HT1080 (cell line): ENCODE measurements at regions not wholly inside any gene's neighbourhood (a gene's known extent, or its start where the extent isn't known, plus 50 kb on each side); places are given as distances from the start of the nearest gene placed in this dataset.

Source experiments
- DNase-seq: peaks from one replicate; pipeline ENCODE4 v3.0.0-alpha.2; 2015; ENCODE audit warnings: low read depth

DNA sequence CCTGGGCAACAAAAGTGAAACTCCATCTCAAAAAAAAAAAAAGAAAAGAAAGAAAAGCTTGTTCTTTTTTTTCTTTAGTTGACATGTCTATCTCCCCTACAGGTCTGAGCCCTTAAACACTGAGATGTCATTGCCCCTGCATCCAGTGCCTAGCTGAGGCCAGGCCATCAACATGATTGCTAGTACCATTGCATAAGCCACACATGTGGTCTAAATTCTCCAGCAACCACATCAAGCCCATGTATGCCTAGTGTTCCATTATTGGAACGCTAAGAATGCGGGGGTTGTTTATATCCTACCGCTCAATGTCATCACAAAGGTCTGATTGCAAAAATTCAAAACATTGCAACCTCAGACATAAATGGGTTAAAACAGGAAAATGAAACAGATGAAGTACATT lies 62.7 kb downstream of the NPTX2 start:
- DNase-seq, result no peak

DNA sequence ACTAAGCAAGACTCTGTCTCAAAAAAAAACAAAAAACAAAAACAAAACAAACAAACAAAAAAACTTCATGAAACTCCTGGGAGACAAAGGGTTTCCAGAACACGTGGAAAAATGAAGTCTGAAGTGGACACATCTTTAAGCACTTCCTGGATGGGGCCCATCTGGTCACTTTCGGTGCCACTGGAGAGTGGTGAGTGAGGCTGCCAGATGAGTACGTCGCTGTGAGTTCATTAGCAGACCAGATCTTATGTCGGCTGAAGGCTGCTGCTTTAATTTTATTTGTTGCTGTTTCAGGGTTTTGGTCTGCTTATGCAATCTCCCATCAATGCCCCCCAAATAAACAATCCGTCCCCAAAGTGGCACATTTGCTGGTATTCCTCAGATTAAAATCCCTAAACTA lies 64.4 kb downstream of the NPTX2 start:
- no peak for DNase-seq

DNA sequence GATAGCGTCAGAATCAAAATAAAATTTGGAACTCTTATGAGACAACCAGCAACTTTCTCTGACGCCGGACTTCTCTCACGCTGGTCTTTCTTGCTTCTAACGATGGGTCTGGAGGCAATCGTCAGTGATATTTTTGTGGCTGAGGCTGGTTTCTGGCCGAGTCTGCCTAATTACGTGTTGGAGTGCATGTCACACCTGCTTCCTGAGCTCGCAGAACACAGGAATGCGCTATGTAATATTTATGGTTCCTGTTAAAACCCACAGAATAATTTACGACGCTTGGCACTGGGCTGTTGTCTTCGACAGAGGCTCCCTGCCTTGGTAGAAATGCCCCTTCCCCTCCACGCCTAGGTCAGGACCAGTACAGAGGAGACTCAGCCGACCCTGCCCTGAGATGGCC lies 64.9 kb downstream of the NPTX2 start:
- no peak for DNase-seq

DNA sequence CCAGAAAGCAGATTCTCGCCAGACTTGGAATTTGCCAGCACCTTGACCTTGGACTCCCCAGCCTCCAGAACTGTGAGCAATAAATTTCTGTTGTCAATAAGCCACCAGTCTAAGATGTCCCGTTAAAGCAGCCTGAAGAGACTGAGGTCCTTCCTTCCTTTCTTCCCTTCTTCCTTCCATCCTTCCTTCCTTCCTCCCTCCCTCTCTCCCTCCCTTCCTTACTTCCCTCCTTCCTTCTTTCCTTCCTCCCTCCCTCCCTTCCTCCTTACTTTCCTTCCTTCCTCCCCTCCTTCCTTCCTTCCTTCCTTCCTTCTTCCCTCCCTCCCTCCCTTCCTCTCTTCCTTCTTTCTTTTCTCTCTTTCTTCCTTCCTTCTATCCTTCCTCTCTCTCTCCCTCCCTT lies 66.4 kb downstream of the NPTX2 start:
- no peak for DNase-seq

DNA sequence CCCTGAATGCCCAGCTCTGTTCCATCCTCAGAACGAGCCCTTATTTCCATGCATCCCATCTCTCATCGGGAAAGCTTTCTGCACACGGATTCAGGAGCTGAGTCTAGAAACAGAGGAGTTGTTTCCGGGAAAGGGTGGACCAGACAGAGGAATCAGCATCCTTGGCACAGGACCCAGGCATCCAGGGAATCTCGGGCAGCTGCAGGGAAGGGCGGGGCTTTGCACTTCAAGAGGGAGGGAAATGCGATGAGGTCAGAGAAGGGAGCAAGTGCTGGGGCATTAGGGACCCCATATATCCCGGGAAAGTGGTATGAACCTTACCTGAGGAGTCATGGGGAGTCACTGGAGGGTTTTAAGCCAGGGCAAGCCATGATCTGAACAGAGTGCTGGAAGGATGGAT lies 68.5 kb downstream of the NPTX2 start:
- DNase-seq, result no peak

DNA sequence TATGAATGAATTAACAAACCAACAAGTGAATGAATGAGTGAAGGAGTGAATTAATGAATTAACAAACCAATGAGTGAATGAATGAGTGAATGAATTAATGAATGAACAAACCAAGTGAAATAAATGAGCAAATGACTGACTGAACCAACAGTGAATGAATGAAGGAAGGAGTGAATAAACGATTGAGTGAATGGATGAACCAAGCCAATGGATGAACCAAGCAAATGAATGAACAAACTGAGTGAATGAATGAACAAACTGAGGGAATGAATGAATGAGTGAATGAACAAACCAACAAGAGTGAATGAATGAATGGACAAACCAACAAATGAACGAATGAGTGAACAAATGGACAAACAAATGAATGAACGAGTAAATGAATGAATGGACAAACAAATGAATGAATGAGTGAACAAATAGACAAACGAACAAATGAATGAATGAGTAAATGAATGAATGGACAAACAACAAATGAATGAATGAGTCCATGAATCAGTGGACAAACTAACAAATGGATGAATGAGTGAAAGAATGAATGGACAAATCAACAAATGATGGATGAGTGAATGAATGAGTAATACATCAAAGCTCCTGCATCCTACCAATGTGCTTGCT lies 69.5 kb downstream of the NPTX2 start:
- no peak for DNase-seq

DNA sequence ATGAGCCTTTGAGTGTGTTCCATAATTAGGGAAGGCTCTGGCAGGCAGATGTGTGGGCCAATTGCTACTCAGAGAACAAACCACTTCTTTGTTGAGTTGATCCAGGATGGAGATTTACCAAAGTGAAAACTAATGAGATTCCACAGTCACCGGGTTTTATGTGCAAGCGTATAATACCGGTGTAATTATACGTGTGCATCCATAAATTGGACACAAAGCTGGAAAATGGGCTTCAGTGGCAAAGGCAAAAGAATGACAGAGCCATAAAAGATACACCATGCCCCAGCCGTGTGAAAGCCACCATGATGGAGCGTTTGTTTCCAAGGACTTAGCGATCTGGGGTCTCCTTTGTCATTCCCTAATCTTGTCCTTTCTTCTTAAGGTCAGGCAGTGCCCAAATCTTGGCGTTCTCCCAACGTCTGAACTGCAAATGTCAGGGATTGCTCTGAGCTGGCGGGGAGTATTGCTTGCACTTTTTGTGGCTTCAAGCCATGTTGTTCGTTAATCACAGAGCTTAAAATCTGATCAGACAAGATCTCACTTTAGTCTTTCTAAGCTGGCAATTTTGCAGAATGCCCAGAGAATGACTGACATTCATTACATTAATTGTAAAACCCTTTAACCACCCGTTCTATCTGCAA lies 70.1 kb downstream of the NPTX2 start:
- DNase-seq, result no peak

DNA sequence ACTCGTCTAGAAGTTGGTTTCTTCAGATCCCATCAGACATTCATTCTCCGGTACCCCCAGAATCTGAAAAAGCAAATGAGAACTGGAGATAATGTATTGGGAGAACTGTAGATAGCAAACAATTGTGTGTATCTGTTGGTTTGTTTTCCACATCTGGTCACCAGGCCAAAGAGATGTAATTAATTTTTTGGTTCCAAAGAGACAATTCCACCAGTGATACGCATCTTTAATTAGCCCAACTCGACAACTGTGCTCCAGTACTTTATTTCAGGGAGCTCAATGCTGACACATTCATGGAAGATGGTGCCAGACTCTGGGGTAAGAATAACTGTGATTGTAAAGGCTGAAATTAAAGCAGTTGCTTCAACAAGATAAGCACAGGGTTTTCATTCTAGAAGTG lies 74.5 kb downstream of the NPTX2 start:
- no peak for DNase-seq

DNA sequence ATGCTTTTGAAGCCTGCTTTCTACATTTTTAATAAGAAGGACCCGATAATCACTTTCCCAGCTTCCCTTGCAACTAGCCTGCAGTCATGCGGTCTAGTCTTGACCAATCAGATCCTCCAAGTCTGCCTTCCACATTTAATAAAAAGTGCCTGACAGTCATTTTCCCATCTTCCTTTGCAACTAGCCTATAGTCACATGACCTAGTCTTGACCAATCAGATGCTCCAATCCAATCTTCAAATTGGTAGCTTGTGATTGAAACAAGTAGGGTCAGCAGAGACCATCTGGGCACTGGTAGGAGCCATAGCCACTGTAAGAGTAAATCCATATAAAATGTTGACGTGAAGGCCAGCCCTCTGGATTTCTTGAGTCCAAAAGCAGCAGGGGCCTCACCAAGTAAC lies 80.0 kb downstream of the NPTX2 start:
- no peak for DNase-seq

DNA sequence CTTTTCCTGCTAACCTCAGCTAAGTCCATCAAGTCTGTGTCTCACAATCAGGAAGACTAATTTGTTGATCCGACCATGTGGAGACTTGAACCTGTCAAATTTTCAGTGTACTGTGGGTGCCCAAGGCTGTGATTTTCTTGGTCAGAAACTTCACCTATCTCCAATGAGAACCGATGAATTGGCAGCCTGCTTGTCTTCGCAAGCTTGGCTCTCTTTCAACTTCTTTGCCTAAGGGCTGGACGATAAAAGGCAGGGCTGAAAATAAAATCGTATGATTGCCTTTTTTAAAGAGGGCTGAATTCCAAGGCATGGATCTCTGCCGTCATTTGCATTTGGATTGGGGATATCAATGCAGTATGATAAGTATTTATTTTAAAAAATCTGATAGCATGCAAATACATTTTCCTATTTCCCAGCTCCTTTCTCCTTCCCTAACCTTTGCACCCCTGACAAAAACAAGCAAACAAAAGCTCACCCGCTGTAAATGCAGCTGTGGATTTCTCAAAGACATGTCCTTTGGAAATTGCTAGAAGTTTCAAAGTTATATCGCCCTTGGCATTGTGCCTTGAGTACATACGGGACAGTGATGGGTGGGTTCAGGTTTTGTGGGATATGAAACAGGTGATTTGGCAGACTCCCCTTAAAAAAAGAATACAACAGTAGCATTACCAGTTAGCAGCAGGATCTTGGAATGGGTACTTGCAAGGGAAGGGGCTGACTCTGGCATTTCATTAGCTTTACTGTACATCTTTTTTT lies 80.6 kb downstream of the NPTX2 start:
- DNase-seq, result no peak

DNA sequence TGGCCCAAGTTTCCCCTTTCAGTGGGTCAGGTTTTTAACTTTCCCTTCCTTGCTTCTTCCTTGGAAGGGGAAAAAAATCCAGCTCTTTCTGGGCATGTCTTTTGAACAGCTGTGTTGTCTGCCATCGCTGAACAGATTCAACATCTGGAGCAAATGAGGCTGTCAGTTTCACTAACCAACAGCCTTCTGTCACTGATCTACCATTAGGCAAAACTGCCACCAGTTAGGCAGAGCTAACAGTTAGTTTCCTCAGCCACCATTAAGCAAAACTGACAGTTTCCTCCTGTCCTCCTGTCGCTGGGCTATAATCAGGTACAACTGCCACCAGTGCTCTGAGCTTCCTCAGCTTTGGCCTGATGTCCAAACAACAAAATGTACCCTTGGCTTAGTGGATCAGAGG lies 81.9 kb downstream of the NPTX2 start:
- DNase-seq, result no peak

DNA sequence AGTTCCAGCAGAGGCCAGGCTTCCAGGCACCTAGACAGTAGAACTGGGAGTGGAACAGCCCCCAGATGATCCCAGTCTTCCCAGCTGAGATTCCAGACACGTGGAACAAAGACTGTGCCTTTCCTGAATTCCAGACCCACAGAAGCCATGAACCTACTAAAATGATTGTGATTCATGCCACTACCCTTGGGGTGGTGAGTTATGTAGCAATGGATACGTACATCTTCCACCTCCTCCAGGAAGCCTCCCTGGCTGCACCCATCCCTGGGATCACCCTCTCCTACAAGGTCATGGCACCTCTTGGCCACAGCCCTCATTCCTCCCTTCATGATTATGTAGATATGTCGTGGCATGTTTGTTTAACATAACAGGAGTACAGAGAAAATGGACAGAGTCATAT lies 83.4 kb downstream of the NPTX2 start:
- no peak for DNase-seq

DNA sequence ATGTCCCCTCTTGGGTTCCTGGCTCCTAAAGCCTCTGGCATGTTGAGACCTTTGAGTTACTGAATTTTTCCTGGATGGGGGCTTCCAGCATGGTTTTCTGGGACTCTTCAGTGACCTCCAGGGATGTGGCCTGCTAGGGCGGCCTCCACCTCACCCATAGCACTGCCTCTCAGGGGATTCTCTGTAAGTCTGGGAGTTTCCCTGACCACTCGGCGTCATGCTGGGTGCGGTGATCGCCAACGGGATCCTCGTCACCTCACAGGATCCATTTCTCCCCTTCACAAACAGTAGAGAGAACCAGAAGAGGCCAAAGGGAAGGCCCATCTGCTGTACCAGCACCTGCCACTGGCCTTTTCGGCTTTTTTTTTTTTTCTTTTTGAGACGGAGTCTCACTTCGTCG lies 84.3 kb downstream of the NPTX2 start:
- DNase-seq, result no peak

DNA sequence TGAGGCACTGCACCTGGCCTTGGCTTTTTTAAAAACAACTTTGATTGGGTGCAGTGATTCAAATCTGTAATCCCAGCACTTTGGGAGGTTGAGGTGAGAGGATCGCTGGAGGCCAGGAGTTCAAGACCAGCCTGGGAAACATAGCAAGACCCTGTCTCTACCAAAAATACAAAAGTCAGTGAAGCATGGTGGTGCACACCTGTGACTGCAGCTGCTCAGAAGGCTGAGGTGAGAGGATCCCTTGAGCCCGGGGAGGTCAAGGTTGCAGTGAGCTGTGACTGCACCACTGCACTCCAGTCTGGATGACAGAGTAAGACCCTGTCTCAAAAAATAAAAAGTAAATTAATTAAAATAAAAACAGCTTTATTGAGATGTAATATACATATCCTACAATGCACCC lies 84.9 kb downstream of the NPTX2 start:
- no peak for DNase-seq

DNA sequence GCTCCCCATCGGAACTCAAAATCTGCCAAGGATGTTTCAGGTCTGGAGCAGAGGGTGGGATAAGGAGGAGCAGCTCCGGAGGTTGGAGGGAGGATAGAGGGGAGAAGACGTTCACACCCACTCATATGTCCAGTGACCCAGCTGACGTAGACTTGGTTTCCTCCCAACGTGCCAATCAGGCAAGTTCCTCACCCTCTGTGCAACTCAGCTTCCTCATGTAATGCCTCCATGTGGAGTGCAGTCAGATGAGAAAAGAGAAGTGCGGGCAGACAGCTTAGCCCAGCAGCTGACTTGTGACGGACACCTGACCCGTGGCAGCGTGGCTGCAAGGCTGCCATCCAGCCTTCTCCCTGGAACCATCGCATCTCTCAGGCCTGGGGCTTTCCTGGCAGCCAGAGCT lies 86.8 kb downstream of the NPTX2 start:
- no peak for DNase-seq

DNA sequence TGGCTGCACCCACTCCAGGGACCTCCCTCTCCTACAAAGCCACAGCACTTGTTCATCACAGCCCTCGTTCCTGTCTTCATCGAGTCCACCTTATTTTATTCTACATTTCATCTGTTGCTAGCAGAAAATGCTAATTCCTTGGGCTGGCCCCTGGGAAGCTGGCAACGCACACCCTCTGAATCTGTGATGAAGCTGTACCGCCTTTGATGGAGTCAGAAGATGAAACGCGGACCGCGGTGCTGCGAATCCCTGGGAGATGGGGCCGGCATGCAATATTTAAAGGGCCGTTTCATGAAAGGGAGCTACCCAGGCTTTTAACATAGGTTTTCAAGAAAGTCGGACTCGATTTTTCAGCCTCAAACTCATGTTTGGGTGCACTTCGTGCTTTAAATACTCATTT lies 88.5 kb downstream of the NPTX2 start:
- DNase-seq, result no peak

DNA sequence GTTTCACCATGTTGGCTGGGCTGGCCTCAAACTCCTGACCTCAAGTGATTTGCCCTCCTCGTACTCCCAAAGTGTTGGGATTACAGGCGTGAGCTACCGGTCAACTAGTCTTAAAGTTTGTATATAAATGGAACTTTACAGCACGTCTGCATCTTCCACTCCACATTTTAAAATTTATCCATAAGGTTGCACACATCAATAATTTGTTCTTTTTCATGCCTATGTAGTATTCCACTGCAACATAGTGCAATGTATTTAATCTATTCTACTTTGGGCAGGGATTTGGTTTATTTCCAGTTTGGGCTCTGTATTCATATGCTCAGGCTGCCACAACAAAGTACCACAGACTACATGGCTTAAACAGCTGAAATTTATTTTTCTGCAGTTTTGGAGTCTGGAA lies 90.0 kb downstream of the NPTX2 start:
- no peak for DNase-seq

DNA sequence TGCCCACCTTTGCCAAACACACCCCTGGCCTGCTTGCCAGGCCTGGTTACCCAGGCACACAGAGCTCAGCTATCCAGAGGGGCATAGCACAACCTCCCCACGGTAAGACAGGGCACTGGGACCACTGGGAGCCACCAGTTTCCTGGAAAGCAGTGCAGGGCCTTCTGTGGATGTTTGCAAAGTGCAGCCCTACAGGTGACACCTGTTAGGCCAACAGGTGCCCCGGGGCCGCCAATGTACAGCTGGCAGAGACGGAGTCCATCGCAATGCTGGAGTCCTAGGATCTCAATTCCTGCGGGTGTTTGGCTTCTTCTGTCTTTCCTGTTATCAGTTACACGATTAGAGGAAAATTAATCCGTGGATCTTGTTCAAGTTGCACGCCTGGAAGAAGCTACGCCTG lies 94.9 kb downstream of the NPTX2 start:
- no peak for DNase-seq

DNA sequence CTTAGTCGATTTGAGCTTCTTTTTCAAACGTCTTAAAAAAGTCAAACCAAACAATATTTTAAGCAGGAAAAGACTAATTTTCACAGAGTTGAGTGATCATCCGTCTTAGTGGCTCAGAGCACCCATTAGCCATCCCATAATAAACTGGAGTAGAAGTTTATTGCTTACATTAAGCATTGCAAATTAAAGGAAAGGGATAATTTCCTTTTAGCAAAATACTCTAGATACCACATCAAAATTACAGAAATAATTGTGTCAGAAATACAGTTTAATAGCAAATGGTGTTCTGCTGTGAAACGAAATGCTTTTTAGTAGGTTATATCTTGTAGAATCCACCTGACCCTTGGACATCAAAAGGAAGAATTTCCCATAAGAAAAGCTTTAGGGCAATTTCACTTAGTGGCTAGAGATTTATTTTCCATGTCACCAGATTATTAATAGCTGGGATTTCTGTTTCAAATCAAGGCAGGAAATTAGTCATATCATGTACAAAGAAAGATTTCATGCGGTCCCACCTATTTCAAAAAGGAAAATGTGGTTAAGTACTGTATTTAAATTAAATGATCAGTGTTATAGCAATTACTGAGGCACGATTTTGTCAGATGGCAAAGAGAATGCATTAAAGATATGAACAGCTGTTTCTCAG lies 96.2 kb downstream of the NPTX2 start:
- DNase-seq, result peak; percentile 9

DNA sequence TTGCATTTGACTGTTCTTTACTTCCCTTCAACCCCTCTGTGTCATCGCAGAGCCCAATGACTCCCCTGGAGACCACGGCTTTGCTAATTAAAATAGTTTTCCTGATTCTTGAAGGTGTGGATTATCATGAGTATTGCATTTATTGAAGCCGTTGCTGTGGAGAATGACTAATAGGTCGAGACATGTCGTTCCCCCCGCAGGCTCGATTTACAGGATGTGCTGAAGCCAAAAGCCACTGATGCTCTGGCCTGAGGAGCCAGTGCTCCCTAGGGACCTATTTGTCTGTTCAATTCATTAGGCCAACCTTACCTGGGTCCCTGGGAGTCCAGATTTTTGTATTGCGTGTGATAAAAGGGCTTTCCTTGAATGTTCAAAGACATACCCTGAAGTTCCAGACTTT lies 102.3 kb downstream of the NPTX2 start:
- DNase-seq, result no peak

DNA sequence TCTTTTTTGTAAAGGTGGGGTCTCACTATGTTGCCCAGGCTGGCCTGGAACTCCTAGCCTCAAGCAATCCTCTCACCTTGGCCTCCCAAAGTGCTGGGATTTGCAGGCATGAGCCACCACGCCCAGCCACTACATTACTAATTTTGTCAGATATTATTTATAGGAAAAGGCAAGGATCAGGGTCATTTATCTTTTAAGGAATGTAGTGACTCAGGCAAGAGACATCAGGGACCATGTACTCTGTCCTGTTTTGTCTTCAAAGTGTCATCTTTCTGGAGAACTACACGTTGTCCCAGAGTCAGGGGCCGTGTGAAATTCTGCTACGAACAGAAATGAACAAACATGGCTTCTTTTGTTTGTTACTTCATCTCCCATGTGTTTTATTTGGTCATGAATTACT lies 105.3 kb downstream of the NPTX2 start:
- DNase-seq, result no peak

DNA sequence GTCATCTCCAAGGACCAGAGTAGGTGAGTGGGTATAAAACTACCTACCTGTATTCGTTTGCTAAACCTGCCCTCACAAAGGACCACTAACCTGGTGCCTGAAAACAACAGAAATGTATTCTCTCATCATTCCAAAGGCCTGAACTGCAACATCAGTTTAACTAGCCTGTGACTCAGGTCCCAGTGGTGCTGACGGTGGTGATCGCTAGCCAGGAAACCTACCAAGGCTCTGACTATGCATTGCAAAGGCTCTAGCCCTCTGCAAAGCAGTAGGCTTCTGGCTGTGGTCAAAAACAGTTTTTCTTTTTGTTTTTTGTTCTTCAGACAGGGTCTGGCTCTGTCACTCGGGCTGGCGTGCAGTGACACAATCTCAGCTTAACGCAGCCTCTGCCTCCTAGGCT lies 107.5 kb downstream of the NPTX2 start:
- no peak for DNase-seq
